Endothelial cell of umbilical vein (primary cell): ENCODE measurements at regions not wholly inside any gene's neighbourhood (a gene's known extent, or its start where the extent isn't known, plus 50 kb on each side); places are given as distances from the start of the nearest gene placed in this dataset.

Source experiments
- CTCF ChIP-seq, 2 donors: IDR thresholded peaks; 1 replicate in 1 of 2; 2 replicates in 1 of 2; pipeline ENCODE4 v1.5.1; 2011; ENCODE audit warnings: low read length in 2 of 2, mild to moderate bottlenecking in 2 of 2, moderate library complexity in 2 of 2, control low read depth in 1 of 2, inconsistent platforms in 1 of 2, low read depth in 1 of 2; ENCODE audit not compliant: insufficient read depth in 1 of 2; ENCODE audit errors: extremely low read depth in 1 of 2
- EZH2 ChIP-seq: IDR thresholded peaks from 2 replicates; pipeline ENCODE4 v1.6.1; 2012; ENCODE audit warnings: borderline replicate concordance, low read depth, mild to moderate bottlenecking, moderate library complexity, low read length, inconsistent platforms; ENCODE audit not compliant: severe bottlenecking
- FOS ChIP-seq: IDR thresholded peaks from 2 replicates; pipeline ENCODE4 v1.6.1; 2011; ENCODE audit warnings: mild to moderate bottlenecking, low read length, moderate library complexity, borderline replicate concordance; ENCODE audit not compliant: insufficient read depth
- GATA2 ChIP-seq: IDR thresholded peaks from 2 replicates; pipeline ENCODE4 v1.7.0; 2011; ENCODE audit warnings: low read depth, mild to moderate bottlenecking, moderate library complexity, mixed read lengths, low read length; ENCODE audit not compliant: insufficient read length, insufficient read depth
- JUN ChIP-seq: IDR thresholded peaks from 2 replicates; pipeline ENCODE4 v1.6.1; 2011; ENCODE audit warnings: borderline replicate concordance, low read depth; ENCODE audit not compliant: insufficient read length, insufficient read depth
- MAX ChIP-seq: IDR thresholded peaks from 2 replicates; pipeline ENCODE4 v1.6.1; 2011; ENCODE audit not compliant: insufficient read depth, insufficient read length
- MYC ChIP-seq: IDR thresholded peaks from one replicate; pipeline ENCODE4 v1.6.1; 2011; ENCODE audit warnings: mild to moderate bottlenecking, low read depth, low read length
- POLR2A ChIP-seq: IDR thresholded peaks from 2 replicates; pipeline ENCODE4 v1.6.1; 2012; ENCODE audit warnings: low read depth, mild to moderate bottlenecking, control low read depth, low read length
- POLR2AphosphoS5 ChIP-seq: IDR thresholded peaks from 2 replicates; pipeline ENCODE4 v1.6.1; 2012; ENCODE audit warnings: low read depth, mild to moderate bottlenecking, control low read depth, low read length, moderate library complexity; ENCODE audit not compliant: insufficient read depth

DNA sequence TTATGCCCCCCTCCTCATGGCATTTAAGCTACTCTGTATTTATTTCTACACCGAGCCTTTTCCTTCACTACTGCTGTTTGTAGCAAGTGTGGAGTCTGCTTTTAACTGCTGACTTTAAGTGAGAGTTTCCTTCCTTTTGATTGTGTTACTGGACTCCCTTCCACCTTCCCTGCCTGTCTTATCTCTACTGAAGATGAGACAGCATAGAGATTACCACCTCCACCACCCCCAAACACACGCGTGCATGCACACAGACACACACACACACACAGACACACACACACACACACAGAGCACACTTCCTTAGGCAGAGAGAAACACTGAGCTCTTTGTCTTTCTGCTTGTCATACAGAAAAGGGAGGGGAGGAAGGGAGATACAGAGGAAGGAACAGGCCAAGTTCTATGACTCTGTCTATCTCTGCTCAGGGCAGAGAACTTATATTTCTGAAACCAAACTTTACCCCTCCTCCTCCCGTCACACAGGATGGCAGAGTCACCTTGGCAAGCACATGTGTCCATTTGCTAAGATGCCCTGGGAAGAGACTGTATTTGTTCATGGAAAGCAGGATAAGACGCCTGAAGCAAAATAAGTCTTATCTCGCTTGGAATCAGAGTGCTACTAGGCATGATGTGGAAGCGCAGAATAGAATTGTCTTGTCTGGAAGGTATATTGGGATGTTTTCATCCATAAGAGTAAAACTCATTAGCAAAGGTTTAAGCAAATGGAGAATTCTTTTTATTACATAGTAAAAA lies 81.8 kb upstream of the CAV2 start:
- TF ChIP-seq CTCF (IDR thresholded peaks at IDR 0.05; ENCODE audit: extremely low read depth in 1 of 2, insufficient read depth in 1 of 2, low read depth in 1 of 2, low read length in 2 of 2) (no peak), POLR2A (no peak), POLR2AphosphoS5 (no peak), GATA2 (peak; percentile 61), JUN (no peak), MYC (no peak), EZH2 (no peak), MAX (no peak), FOS (no peak)
